HCT116 (cell line): ENCODE measurements at regions not wholly inside any gene's neighbourhood (a gene's known extent, or its start where the extent isn't known, plus 50 kb on each side); places are given as distances from the start of the nearest gene placed in this dataset.

Source experiments
- ATAC-seq: fragments of 200-7000 bp; cut with Tn5 transposase; 2 replicates; pipeline ENCODE4 v1.9.1; 2020; ENCODE audit warnings: mild to moderate bottlenecking, moderate library complexity
- BruUV-seq: library from RNA; stranded (reverse); fragments of 400-500 nt; replicated peaks from 2 replicates; lab custom pipeline; 2021; lab: Mats Ljungman, UMichigan
- CTCF ChIA-PET: fragments of 300-600 bp; sonication (Branson Sonifier 250); formaldehyde crosslinking; loops from one replicate; lab custom pipeline; 2021; ENCODE audit warnings: antibody characterized with exemption; lab: Charles Lee
- POLR2A ChIA-PET: fragments of 300-600, 350-600 bp; sonication (Branson Sonifier 250); formaldehyde crosslinking; loops from one replicate; lab custom pipeline; 2021; ENCODE audit warnings: antibody characterized with exemption; lab: Charles Lee
- RAD21 ChIA-PET, 2 experiments: fragments of 300-600 bp; sonication (Branson Sonifier 250); formaldehyde crosslinking; loops; one replicate each; lab custom pipeline; 2023; ENCODE audit warnings: low total read pairs in 2 of 2; ENCODE audit not compliant: uncharacterized antibody in 2 of 2, unreplicated experiment in 2 of 2, low non-redundant PET in 1 of 2; lab: Charles Lee
- DNase-seq: peaks from one replicate; pipeline ENCODE4 v3.0.0-alpha.2; 2010; ENCODE audit warnings: low read depth, low spot score
- H2AFZ ChIP-seq: fragments of 200-600 bp; shearing (Covaris generic), sonication (generic); 2 replicates; pipeline ENCODE4 v1.6.1; 2017; ENCODE audit warnings: low read depth, mixed run types, mixed read lengths, antibody characterized with exemption, low read length; ENCODE audit not compliant: poor library complexity, severe bottlenecking
- H3K27ac ChIP-seq: 2 replicates; pipeline ENCODE4 v1.5.1; 2012; ENCODE audit warnings: low read depth, low read length
- H3K27me3 ChIP-seq: fragments of 200-600 bp; sonication (generic); 2 replicates; pipeline ENCODE4 v1.6.1; 2016; ENCODE audit warnings: mixed run types, low read length, mixed read lengths; ENCODE audit not compliant: insufficient read depth
- H3K36me3 ChIP-seq, 2 experiments: fragments of 200-500 bp in 1 of 2; fragments of 200-600 bp in 1 of 2; sonication (Bioruptor generic) in 1 of 2; sonication (generic) in 1 of 2; 2 replicates each; pipeline versions ENCODE4 v1.5.1 to v1.6.1; 2014 to 2016; ENCODE audit warnings: low read length in 2 of 2, inconsistent platforms in 1 of 2, mixed read lengths in 1 of 2, mixed run types in 1 of 2; ENCODE audit not compliant: insufficient read depth in 2 of 2, control insufficient read depth in 1 of 2
- H3K4me1 ChIP-seq, 2 experiments: fragments of 200-600 bp in 1 of 2; sonication (generic) in 1 of 2; 2 replicates each; pipeline versions ENCODE4 v1.5.1 to v1.6.1; 2012 to 2017; ENCODE audit warnings: low read length in 2 of 2, inconsistent platforms in 1 of 2, mild to moderate bottlenecking in 1 of 2, mixed read lengths in 1 of 2, mixed run types in 1 of 2, moderate library complexity in 1 of 2; ENCODE audit not compliant: insufficient read depth in 2 of 2, control insufficient read depth in 1 of 2
- H3K4me2 ChIP-seq: fragments of 200-600 bp; sonication (generic); 2 replicates; pipeline ENCODE4 v1.6.1; 2017; ENCODE audit warnings: mixed run types, low read length, mixed read lengths
- H3K4me3 ChIP-seq, 2 experiments: fragments of 200-600 bp in 1 of 2; sonication (generic) in 1 of 2; replicated peaks in 1 of 2; 2 replicates each; pipeline ENCODE4 v1.5.1; 2011 to 2016; ENCODE audit warnings: low read length in 2 of 2, control low read depth in 1 of 2, low read depth in 1 of 2, mild to moderate bottlenecking in 1 of 2, mixed read lengths in 1 of 2, mixed run types in 1 of 2
- H3K79me2 ChIP-seq: fragments of 200-600 bp; sonication (generic); 2 replicates; pipeline ENCODE4 v1.6.1; 2017; ENCODE audit warnings: mild to moderate bottlenecking, mixed run types, low read length, moderate library complexity, mixed read lengths; ENCODE audit not compliant: insufficient read depth
- H3K9ac ChIP-seq: fragments of 200-600 bp; sonication (generic); 2 replicates; pipeline ENCODE4 v1.6.1; 2016; ENCODE audit warnings: low read length, mixed read lengths
- H3K9me2 ChIP-seq: fragments of 200-600 bp; sonication (generic), shearing (Covaris generic); 2 replicates; pipeline ENCODE4 v1.6.1; 2017; ENCODE audit warnings: mixed run types, mild to moderate bottlenecking, moderate library complexity; ENCODE audit not compliant: insufficient read depth
- H3K9me3 ChIP-seq, 2 experiments: fragments of 200-500 bp in 1 of 2; fragments of 200-600 bp in 1 of 2; sonication (Bioruptor generic) in 1 of 2; sonication (generic) in 1 of 2; 2 replicates each; pipeline ENCODE4 v1.6.1; 2014 to 2017; ENCODE audit warnings: low read length in 2 of 2, mixed read lengths in 2 of 2, inconsistent platforms in 1 of 2, low read depth in 1 of 2, mild to moderate bottlenecking in 1 of 2, mixed run types in 1 of 2, moderate library complexity in 1 of 2; ENCODE audit not compliant: control insufficient read depth in 1 of 2, insufficient read depth in 1 of 2
- H4K20me1 ChIP-seq: fragments of 200-600 bp; sonication (generic), shearing (Covaris generic); 2 replicates; pipeline ENCODE4 v1.6.1; 2017; ENCODE audit warnings: mixed run types, mild to moderate bottlenecking, moderate library complexity; ENCODE audit not compliant: insufficient read depth
- CBX3 ChIP-seq: IDR thresholded peaks from 2 replicates; pipeline ENCODE4 v1.6.1; 2012; ENCODE audit warnings: low read depth
- CEBPB ChIP-seq: IDR thresholded peaks from 2 replicates; pipeline ENCODE4 v1.6.1; 2012; ENCODE audit warnings: low read depth
- ELF1 ChIP-seq: IDR thresholded peaks from 2 replicates; pipeline ENCODE4 v1.6.1; 2012; ENCODE audit warnings: low read depth, borderline replicate concordance
- EZH2 ChIP-seq: fragments of 200-600 bp; sonication (generic); IDR thresholded peaks from 2 replicates; pipeline ENCODE4 v1.6.1; 2017; ENCODE audit warnings: antibody characterized with exemption, mixed run types
- EZH2phosphoT487 ChIP-seq: fragments of 200-600 bp; IDR thresholded peaks from 2 replicates; pipeline ENCODE4 v1.6.1; 2018; ENCODE audit warnings: antibody characterized with exemption, borderline replicate concordance
- JUND ChIP-seq: IDR thresholded peaks from 2 replicates; pipeline ENCODE4 v1.6.1; 2012
- POLR2AphosphoS5 ChIP-seq: IDR thresholded peaks from 2 replicates; pipeline ENCODE4 v1.6.1; 2011; ENCODE audit warnings: mild to moderate bottlenecking, low read depth, low read length, moderate library complexity
- RAD21 ChIP-seq: IDR thresholded peaks from 2 replicates; pipeline ENCODE4 v1.6.1; 2012; ENCODE audit warnings: low read depth, mild to moderate bottlenecking
- SRF ChIP-seq: IDR thresholded peaks from 2 replicates; pipeline ENCODE4 v1.6.1; 2012; ENCODE audit warnings: low read depth
- ZNF274 ChIP-seq: fragments of 200-500 bp; sonication (Bioruptor generic); IDR thresholded peaks from 2 replicates; pipeline ENCODE4 v1.6.1; 2014; ENCODE audit warnings: mild to moderate bottlenecking, low read depth, low read length, inconsistent platforms
- intact Hi-C: fragments of 100-400 bp; cut with micrococcal nuclease; formaldehyde crosslinking; loops from 2 replicates; pipeline ENCODE4 v1.10.0; 2022
- TF ChIP-seq, protein P1 (sequence below): IDR thresholded peaks from 2 replicates; pipeline ENCODE4 v1.6.1; 2011; ENCODE audit warnings: mild to moderate bottlenecking, low read length, moderate library complexity; ENCODE audit not compliant: insufficient replicate concordance; ENCODE audit errors: extremely low read depth
- TF ChIP-seq, protein P2 (sequence below), 3 experiments: fragments of 200-600 bp in 1 of 3; sonication (generic) in 1 of 3; IDR thresholded peaks in 2 of 3; conservative IDR thresholded peaks in 1 of 3; 2 replicates each; pipeline ENCODE4 v1.5.1; 2012 to 2017; ENCODE audit warnings: low read depth in 2 of 3, low read length in 2 of 3, antibody characterized with exemption in 1 of 3, borderline replicate concordance in 1 of 3, control low read depth in 1 of 3, mild to moderate bottlenecking in 1 of 3, mixed read lengths in 1 of 3, mixed run types in 1 of 3, moderate library complexity in 1 of 3; ENCODE audit not compliant: insufficient read depth in 1 of 3
- TF ChIP-seq, protein P3 (sequence below): IDR thresholded peaks from 2 replicates; pipeline ENCODE4 v1.6.1; 2012; ENCODE audit warnings: low read depth
- TF ChIP-seq, protein P4 (sequence below): IDR thresholded peaks from 2 replicates; pipeline ENCODE4 v1.6.1; 2012

DNA sequence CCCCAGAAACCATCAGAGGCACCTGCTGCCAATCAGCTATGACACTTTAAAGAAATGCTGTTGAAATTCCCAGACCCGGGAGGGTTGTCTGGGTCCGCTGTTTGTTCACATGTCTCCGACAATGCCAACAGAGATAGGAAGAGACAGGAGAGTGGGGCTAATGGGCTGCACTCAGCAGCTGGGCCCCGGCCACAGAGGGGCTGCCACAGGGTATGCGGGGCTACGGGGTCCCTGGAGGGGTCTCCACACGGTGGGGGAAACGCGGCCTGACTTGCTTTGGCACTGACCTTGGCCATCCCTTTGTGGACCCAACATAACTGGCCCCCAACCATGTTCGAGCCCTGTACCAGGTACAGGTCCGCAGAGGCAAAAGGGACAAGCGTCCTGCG is 121.0 kb upstream of the PPP1R26 start:
- no peaks in the 10 kb centered on the region for H3K79me2 ChIP-seq
- H3K4me1 ChIP-seq = no peaks in the 10 kb centered on the region
- no peak overlapping the region for H3K4me3 ChIP-seq
- no peak overlapping the region for H3K9ac ChIP-seq
- no peaks in the 10 kb centered on the region for H3K36me3 ChIP-seq
- no peaks in the 10 kb centered on the region for H3K9me2 ChIP-seq
- intact Hi-C loops = no loop called here
- ATAC-seq (no peak), DNase-seq (no peak)
- H4K20me1 ChIP-seq = no peaks in the 10 kb centered on the region
- TF ChIP-seq EZH2phosphoT487 (no peak), ZNF274 (no peak), CBX3 (no peak), ELF1 (no peak), JUND (no peak), EZH2 (no peak), POLR2AphosphoS5 (no peak), SRF (no peak), RAD21 (no peak), CEBPB (no peak)
- TF ChIP-seq, protein P1, sequence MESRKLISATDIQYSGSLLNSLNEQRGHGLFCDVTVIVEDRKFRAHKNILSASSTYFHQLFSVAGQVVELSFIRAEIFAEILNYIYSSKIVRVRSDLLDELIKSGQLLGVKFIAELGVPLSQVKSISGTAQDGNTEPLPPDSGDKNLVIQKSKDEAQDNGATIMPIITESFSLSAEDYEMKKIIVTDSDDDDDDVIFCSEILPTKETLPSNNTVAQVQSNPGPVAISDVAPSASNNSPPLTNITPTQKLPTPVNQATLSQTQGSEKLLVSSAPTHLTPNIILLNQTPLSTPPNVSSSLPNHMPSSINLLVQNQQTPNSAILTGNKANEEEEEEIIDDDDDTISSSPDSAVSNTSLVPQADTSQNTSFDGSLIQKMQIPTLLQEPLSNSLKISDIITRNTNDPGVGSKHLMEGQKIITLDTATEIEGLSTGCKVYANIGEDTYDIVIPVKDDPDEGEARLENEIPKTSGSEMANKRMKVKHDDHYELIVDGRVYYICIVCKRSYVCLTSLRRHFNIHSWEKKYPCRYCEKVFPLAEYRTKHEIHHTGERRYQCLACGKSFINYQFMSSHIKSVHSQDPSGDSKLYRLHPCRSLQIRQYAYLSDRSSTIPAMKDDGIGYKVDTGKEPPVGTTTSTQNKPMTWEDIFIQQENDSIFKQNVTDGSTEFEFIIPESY = no peak
- TF ChIP-seq, protein P2, sequence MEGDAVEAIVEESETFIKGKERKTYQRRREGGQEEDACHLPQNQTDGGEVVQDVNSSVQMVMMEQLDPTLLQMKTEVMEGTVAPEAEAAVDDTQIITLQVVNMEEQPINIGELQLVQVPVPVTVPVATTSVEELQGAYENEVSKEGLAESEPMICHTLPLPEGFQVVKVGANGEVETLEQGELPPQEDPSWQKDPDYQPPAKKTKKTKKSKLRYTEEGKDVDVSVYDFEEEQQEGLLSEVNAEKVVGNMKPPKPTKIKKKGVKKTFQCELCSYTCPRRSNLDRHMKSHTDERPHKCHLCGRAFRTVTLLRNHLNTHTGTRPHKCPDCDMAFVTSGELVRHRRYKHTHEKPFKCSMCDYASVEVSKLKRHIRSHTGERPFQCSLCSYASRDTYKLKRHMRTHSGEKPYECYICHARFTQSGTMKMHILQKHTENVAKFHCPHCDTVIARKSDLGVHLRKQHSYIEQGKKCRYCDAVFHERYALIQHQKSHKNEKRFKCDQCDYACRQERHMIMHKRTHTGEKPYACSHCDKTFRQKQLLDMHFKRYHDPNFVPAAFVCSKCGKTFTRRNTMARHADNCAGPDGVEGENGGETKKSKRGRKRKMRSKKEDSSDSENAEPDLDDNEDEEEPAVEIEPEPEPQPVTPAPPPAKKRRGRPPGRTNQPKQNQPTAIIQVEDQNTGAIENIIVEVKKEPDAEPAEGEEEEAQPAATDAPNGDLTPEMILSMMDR (IDR thresholded peaks at IDR 0.05 in 2 of 3, conservative IDR thresholded peaks at IDR 0.05 in 1 of 3; ENCODE audit: borderline replicate concordance in 1 of 3, insufficient read depth in 1 of 3, low read depth in 2 of 3, low read length in 2 of 3) = no peak
- TF ChIP-seq, protein P3, sequence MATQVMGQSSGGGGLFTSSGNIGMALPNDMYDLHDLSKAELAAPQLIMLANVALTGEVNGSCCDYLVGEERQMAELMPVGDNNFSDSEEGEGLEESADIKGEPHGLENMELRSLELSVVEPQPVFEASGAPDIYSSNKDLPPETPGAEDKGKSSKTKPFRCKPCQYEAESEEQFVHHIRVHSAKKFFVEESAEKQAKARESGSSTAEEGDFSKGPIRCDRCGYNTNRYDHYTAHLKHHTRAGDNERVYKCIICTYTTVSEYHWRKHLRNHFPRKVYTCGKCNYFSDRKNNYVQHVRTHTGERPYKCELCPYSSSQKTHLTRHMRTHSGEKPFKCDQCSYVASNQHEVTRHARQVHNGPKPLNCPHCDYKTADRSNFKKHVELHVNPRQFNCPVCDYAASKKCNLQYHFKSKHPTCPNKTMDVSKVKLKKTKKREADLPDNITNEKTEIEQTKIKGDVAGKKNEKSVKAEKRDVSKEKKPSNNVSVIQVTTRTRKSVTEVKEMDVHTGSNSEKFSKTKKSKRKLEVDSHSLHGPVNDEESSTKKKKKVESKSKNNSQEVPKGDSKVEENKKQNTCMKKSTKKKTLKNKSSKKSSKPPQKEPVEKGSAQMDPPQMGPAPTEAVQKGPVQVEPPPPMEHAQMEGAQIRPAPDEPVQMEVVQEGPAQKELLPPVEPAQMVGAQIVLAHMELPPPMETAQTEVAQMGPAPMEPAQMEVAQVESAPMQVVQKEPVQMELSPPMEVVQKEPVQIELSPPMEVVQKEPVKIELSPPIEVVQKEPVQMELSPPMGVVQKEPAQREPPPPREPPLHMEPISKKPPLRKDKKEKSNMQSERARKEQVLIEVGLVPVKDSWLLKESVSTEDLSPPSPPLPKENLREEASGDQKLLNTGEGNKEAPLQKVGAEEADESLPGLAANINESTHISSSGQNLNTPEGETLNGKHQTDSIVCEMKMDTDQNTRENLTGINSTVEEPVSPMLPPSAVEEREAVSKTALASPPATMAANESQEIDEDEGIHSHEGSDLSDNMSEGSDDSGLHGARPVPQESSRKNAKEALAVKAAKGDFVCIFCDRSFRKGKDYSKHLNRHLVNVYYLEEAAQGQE = no peak
- TF ChIP-seq, protein P4, sequence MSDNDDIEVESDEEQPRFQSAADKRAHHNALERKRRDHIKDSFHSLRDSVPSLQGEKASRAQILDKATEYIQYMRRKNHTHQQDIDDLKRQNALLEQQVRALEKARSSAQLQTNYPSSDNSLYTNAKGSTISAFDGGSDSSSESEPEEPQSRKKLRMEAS = no peak
- H3K9me3 ChIP-seq = no peaks in the 10 kb centered on the region
- BruUV-seq = no TSS peak
- no peak overlapping the region for H3K27ac ChIP-seq
- H3K4me2 ChIP-seq = no peak overlapping the region
- H2AFZ ChIP-seq = no peak overlapping the region
- POLR2A ChIA-PET = no interaction called here
- CTCF ChIA-PET = no interaction called here
- RAD21 ChIA-PET = no interaction called here
- no peaks in the 10 kb centered on the region for H3K27me3 ChIP-seq
